Stimulated activated CD4-positive, alpha-beta T cell treated with anti-CD3 and anti-CD28 coated beads, Interleukin-15, amount 100 ng/mL, for 24 hours (primary cell): ENCODE measurements at regions not wholly inside any gene's neighbourhood (a gene's known extent, or its start where the extent isn't known, plus 50 kb on each side); places are given as distances from the start of the nearest gene placed in this dataset.
"Not testable (repeated sequence)": the region's sequence is repeated elsewhere in the genome, so short reads cannot be mapped to it uniquely, and the experiment has no call there.

Source experiments
- DNase-seq: peaks from one replicate; pipeline ENCODE4 v3.0.0-alpha.2; 2020

- DNase-seq, result no peak
Measured at GRCh38 chr10:44267007-44267406, 117.9 kb downstream of the CXCL12 start.

- DNase-seq, result no peak
Measured at GRCh38 chr10:44264244-44264643, 120.7 kb downstream of the CXCL12 start.

- DNase-seq, result no peak
Measured at GRCh38 chr10:44263771-44264170, 121.1 kb downstream of the CXCL12 start.

GRCh38 chr10:44262551-44263251 is 122.2 kb downstream of the CXCL12 start:
- DNase-seq, result no peak

GRCh38 chr10:44261710-44262455 is 123.0 kb downstream of the CXCL12 start:
- peak; percentile 6 for DNase-seq

- DNase-seq, result no peak
Measured at GRCh38 chr10:44261296-44261695, 123.6 kb downstream of the CXCL12 start.

- DNase-seq, result no peak
Measured at GRCh38 chr10:44260286-44260928, 124.5 kb downstream of the CXCL12 start.

GRCh38 chr10:44259090-44259874 is 125.6 kb downstream of the CXCL12 start:
- no peak for DNase-seq

- no peak for DNase-seq
Measured at GRCh38 chr10:44258460-44259089, 126.3 kb downstream of the CXCL12 start.

GRCh38 chr10:44258019-44258418 is 126.9 kb downstream of the CXCL12 start:
- no peak for DNase-seq

GRCh38 chr10:44253769-44254462 is 131.0 kb downstream of the CXCL12 start:
- no peak for DNase-seq

GRCh38 chr10:44252631-44253030 is 132.3 kb downstream of the CXCL12 start:
- DNase-seq, result not testable (repeated sequence)

GRCh38 chr10:44249933-44250332 is 135.0 kb downstream of the CXCL12 start:
- not testable (repeated sequence) for DNase-seq

- no peak for DNase-seq
Measured at GRCh38 chr10:44249490-44249889, 135.4 kb downstream of the CXCL12 start.

GRCh38 chr10:44246700-44247099 is 138.2 kb downstream of the CXCL12 start:
- DNase-seq, result not testable (repeated sequence)

- DNase-seq, result not testable (repeated sequence)
Measured at GRCh38 chr10:44246287-44246686, 138.6 kb downstream of the CXCL12 start.

GRCh38 chr10:44245601-44245938 is 139.3 kb downstream of the CXCL12 start:
- no peak for DNase-seq

GRCh38 chr10:44244745-44245600 is 139.9 kb downstream of the CXCL12 start:
- no peak for DNase-seq

GRCh38 chr10:44243851-44244510 is 140.9 kb downstream of the CXCL12 start:
- no peak for DNase-seq

GRCh38 chr10:44242826-44243225 is 142.1 kb downstream of the CXCL12 start:
- DNase-seq, result no peak
